ENCODE measurements at regions not wholly inside any gene's neighbourhood (a gene's known extent, or its start where the extent isn't known, plus 50 kb on each side); places are given as distances from the start of the nearest gene placed in this dataset.

GRCh38 chr11:130616573-130616972 lies 168.1 kb downstream of the ADAMTS15 start:
- DNase-seq (ENCODE audit: low read depth), result no peak
- no peak for TF ChIP-seq CTCF (IDR thresholded peaks at IDR 0.05; ENCODE audit: low read depth, low read length, missing control alignments)

GRCh38 chr11:130617001-130617400 lies 168.6 kb downstream of the ADAMTS15 start:
- DNase-seq (ENCODE audit: low read depth), result no peak
- no peak overlapping the region for H3K4me3 ChIP-seq (ENCODE audit: low read depth, low read length)
- TF ChIP-seq CTCF (IDR thresholded peaks at IDR 0.05; ENCODE audit: low read depth, low read length, missing control alignments), result no peak

More at GRCh38 chr11:130616573-130616972, 168.1 kb downstream of the ADAMTS15 start:
- no peak overlapping the region for H3K4me3 ChIP-seq (ENCODE audit: low read depth, low read length)

DNA sequence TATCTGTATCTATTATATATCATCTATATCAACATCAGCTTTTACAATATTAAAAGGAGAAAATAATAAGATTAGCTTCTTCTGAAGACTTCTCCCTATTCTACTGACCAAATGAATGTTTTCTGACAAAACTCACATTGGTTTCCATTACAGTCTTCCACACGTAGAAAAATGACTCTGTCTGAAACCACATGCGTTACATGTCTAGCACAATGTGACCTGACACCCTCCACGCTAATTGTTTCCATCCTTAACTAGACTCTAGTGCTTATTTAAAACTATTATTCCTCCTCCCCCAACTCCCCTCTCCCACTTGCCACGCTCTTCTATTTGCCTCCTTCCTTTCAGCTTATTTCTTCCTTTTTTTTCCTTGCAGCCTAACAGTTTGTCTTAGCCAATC lies 172.1 kb downstream of the ADAMTS15 start:
- no peak for DNase-seq (ENCODE audit: low read depth)
- no peak for TF ChIP-seq CTCF (IDR thresholded peaks at IDR 0.05; ENCODE audit: low read depth, low read length, missing control alignments)
- H3K4me3 ChIP-seq (ENCODE audit: low read depth, low read length), result no peak overlapping the region

DNA sequence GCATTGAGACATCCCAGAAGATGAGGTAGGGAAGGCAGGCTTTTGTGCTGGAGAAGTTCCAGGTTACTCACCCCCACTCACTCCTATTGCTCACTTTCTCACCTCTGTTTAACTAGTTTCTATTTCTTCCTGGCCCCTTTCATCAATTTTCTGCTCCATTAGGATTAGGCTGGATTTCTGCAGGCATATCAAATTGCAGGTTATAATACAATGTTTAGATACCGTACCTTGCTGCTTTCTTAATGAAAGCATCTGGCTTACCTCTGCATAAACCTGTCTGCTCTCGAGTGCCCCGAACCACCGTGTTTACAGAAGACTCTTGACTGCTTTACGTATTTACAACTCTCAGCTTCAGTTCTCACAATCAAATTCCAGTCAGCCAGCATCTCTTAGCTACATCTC lies 173.7 kb downstream of the ADAMTS15 start:
- no peak overlapping the region for H3K4me3 ChIP-seq (ENCODE audit: low read depth, low read length)
- no peak for DNase-seq (ENCODE audit: low read depth)
- no peak for TF ChIP-seq CTCF (IDR thresholded peaks at IDR 0.05; ENCODE audit: low read depth, low read length, missing control alignments)

DNA sequence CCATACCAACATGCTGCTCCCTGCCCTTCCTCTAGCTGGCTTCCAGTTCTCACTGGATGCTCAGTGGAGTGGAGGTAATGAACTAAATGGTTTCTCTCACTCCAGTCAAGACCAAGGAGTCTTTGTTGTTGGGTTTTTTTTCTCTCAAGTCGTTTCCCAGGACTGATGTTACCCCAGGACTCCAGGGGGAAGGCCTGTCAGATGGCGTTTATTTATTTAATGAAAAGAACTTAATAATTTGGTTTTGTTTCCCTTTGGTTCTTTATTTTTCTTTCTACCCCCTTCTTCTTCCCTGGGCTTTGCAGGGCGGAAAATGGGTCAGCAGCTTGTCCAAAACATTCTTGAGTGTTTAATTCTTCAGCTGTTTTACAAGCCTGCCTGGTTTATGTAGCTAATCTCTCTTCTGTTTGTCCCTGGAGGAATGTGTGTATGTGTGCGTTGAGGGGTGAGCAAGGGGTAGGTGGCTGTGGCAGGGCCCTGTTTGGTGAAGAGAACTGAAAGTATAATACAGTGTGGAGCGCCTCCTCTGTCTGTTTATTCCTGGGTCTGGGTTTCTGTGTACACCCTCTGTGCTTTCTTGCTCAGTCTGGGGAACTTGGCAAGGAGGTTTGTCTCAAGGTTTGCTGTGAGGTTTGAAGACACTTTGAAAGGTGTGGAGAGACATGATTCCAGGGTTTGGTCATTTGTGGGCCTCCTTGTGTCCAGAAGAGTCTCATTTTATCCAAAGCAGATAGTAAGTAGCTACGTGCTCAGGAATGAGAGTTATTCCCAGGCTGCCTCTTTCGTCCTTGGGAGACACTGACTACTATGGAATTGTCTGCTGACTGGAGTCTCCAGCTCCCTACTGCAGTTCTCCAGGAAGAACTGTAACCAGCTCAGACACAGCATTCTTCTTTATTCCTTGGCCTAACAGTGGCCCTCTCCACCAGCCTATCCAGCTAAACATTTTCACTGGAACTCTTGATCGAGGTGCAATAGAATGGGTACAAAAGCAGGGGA lies 175.5 kb downstream of the ADAMTS15 start:
- no peak overlapping the region for H3K4me3 ChIP-seq (ENCODE audit: low read depth, low read length)
- DNase-seq (ENCODE audit: low read depth), result no peak
- TF ChIP-seq CTCF (IDR thresholded peaks at IDR 0.05; ENCODE audit: low read depth, low read length, missing control alignments), result no peak

DNA sequence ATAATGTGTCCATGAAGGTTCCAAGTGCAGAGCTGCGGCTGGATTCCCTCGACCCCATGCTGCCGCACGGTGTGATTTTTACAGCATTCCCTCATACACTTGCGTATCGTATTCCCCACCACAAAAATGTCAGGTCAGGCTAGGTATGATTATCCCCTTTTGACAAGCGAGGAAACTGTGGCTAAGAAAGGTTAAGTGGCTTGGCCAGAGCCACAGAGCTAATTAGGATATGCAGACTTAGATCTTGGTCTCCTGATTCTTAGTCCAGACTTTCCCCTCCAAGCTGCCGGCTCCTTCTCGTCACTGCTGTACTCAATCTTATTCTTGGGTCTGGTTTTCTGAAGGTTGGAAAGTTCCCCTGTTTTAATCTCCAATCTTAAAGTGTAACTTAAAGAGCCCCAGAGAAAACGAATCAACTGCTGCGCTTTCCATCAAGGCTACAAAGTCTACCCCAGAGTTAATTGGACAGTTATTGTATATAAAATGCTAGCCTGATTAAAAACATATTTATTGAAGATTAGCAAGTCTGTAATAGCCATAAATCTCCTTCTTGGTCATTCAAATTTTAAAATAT lies 176.6 kb downstream of the ADAMTS15 start:
- no peak for TF ChIP-seq CTCF (IDR thresholded peaks at IDR 0.05; ENCODE audit: low read depth, low read length, missing control alignments)
- no peak for DNase-seq (ENCODE audit: low read depth)

More for the DNA sequence above, 176.6 kb downstream of the ADAMTS15 start:
- no peak overlapping the region for H3K4me3 ChIP-seq (ENCODE audit: low read depth, low read length)

Measured in GM12864 (cell line).